NB4 (cell line): ENCODE measurements at regions not wholly inside any gene's neighbourhood (a gene's known extent, or its start where the extent isn't known, plus 50 kb on each side); places are given as distances from the start of the nearest gene placed in this dataset.

Source experiments
- MAX ChIP-seq: IDR thresholded peaks from 2 replicates; pipeline ENCODE4 v1.6.1; 2011; ENCODE audit warnings: low read depth, low read length
- MYC ChIP-seq: IDR thresholded peaks from 2 replicates; pipeline ENCODE4 v1.6.1; 2011; ENCODE audit warnings: low read depth, low read length
- POLR2A ChIP-seq: IDR thresholded peaks from 2 replicates; pipeline ENCODE4 v1.6.1; 2011; ENCODE audit warnings: mild to moderate bottlenecking; ENCODE audit not compliant: insufficient read length; ENCODE audit errors: extremely low read depth
- TF ChIP-seq, protein P1 (sequence below): IDR thresholded peaks from one replicate; pipeline ENCODE4 v1.5.1; 2012; ENCODE audit warnings: low read depth, low read length

DNA sequence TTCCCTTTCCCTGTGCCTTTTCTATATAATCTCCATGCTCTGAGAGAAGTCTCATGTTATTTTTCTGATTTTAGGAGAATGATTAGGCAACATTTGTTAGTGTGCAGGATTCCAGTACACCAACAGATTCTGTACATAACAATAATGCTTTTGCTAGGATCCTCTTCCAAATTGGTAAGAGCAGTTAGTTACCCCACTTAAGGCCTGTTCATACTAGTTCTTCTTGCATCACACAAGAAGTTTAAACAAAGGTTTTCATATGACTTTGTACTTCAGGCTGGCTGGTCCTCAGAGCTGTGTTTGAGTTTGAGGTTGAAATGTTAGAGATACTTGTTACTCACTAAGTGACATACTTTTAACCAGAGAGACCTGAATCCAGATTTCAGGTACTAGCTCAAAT is 686.9 kb upstream of the NRXN1 start:
- TF ChIP-seq POLR2A (no peak), MAX (no peak), MYC (no peak)
- TF ChIP-seq, protein P1, sequence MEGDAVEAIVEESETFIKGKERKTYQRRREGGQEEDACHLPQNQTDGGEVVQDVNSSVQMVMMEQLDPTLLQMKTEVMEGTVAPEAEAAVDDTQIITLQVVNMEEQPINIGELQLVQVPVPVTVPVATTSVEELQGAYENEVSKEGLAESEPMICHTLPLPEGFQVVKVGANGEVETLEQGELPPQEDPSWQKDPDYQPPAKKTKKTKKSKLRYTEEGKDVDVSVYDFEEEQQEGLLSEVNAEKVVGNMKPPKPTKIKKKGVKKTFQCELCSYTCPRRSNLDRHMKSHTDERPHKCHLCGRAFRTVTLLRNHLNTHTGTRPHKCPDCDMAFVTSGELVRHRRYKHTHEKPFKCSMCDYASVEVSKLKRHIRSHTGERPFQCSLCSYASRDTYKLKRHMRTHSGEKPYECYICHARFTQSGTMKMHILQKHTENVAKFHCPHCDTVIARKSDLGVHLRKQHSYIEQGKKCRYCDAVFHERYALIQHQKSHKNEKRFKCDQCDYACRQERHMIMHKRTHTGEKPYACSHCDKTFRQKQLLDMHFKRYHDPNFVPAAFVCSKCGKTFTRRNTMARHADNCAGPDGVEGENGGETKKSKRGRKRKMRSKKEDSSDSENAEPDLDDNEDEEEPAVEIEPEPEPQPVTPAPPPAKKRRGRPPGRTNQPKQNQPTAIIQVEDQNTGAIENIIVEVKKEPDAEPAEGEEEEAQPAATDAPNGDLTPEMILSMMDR, result no peak
